ENCODE measurements at regions not wholly inside any gene's neighbourhood (a gene's known extent, or its start where the extent isn't known, plus 50 kb on each side); places are given as distances from the start of the nearest gene placed in this dataset.

GRCh38 chr7:86257894-86258293 lies 385.8 kb upstream of the GRM3 start:
- ChIA-PET POLR2A (interaction anchor here (0.7 kb wide), 1 partner anchor 105 kb away, joined by 3 read pairs; no protein-coding TSS in a partner anchor), CTCF (ENCODE audit: low intra/inter-chr PET ratio) (no interaction called here)
- Histone ChIP-seq H3K27ac (ENCODE audit: extremely low read depth, low read depth, low read length) (no peak overlapping the region), H3K27me3 (ENCODE audit: control insufficient read depth in 2 of 2, insufficient read depth in 2 of 2, low read length in 2 of 2) (no peaks in the 10 kb centered on the region), H3K4me3 (no peak overlapping the region), H4K20me1 (replicated peaks; ENCODE audit: control insufficient read depth, insufficient read depth, low read length) (no peaks in the 10 kb centered on the region), H2AFZ (ENCODE audit: low read depth, low read length) (no peak overlapping the region), H3K9me3 (replicated peaks; ENCODE audit: control insufficient read depth, insufficient read depth, low read depth, low read length) (no peaks in the 10 kb centered on the region), H3K9me1 (ENCODE audit: control insufficient read depth, insufficient read depth, low read length) (no peaks in the 10 kb centered on the region), H3K79me2 (ENCODE audit: control insufficient read depth, insufficient read depth, low read length) (no peaks in the 10 kb centered on the region), H3K4me2 (ENCODE audit: insufficient read depth, low read length) (no peak overlapping the region), H3K4me1 (replicated peaks in 1 of 2; ENCODE audit: control insufficient read depth in 2 of 2, insufficient read depth in 2 of 2, low read length in 2 of 2) (no peaks in the 10 kb centered on the region), H3K36me3 (ENCODE audit: control insufficient read depth, insufficient read depth, low read length) (no peaks in the 10 kb centered on the region), H3K9ac (ENCODE audit: insufficient read depth in 1 of 2, low read depth in 2 of 2, low read length in 2 of 2) (no peak overlapping the region)
- ATAC-seq (no peak), FAIRE-seq (no peak), DNase-seq (ENCODE audit: extremely low read depth in 1 of 4, low spot score in 3 of 4) (no peak)
- TF ChIP-seq YBX1 (IDR thresholded peaks at IDR 0.05) (no peak), NFE2 (IDR thresholded peaks at IDR 0.05; ENCODE audit: low read depth) (no peak), ZZZ3 (IDR thresholded peaks at IDR 0.05) (no peak), PHF20 (IDR thresholded peaks at IDR 0.05; ENCODE audit: partially characterized antibody) (no peak), BCL6 (CRISPR knock-in tag; IDR thresholded peaks at IDR 0.05) (no peak)
- TF ChIP-seq, protein P1, sequence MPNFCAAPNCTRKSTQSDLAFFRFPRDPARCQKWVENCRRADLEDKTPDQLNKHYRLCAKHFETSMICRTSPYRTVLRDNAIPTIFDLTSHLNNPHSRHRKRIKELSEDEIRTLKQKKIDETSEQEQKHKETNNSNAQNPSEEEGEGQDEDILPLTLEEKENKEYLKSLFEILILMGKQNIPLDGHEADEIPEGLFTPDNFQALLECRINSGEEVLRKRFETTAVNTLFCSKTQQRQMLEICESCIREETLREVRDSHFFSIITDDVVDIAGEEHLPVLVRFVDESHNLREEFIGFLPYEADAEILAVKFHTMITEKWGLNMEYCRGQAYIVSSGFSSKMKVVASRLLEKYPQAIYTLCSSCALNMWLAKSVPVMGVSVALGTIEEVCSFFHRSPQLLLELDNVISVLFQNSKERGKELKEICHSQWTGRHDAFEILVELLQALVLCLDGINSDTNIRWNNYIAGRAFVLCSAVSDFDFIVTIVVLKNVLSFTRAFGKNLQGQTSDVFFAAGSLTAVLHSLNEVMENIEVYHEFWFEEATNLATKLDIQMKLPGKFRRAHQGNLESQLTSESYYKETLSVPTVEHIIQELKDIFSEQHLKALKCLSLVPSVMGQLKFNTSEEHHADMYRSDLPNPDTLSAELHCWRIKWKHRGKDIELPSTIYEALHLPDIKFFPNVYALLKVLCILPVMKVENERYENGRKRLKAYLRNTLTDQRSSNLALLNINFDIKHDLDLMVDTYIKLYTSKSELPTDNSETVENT (CRISPR knock-in tag; IDR thresholded peaks at IDR 0.05), result no peak
- intact Hi-C loops (cut with micrococcal nuclease), result no loop called here
- WGBS (ENCODE audit: insufficient coverage, low coverage, missing lambda C conversion rate), result 3% methylated on average over 4 of the region's 4 CpGs
- no TSS peak for BruUV-seq (replicated peaks)
- in situ Hi-C loops (cut with MboI), result no loop called here

Data from K562 (cell line).